T-cell (primary cell): ENCODE measurements at regions not wholly inside any gene's neighbourhood (a gene's known extent, or its start where the extent isn't known, plus 50 kb on each side); places are given as distances from the start of the nearest gene placed in this dataset.

Source experiments
- ATAC-seq, 4 experiments: fragments of 200-7000 bp in 3 of 4; fragments of 150-1000 bp in 1 of 4; cut with Tn5 transposase; replicated peaks in 1 of 4; 1 replicate in 3 of 4; 2 replicates in 1 of 4; pipeline ENCODE4 v1.10.0; 2021; ENCODE audit warnings: moderate library complexity in 3 of 4, mild to moderate bottlenecking in 2 of 4, moderate number of reproducible peaks in 1 of 4
- CTCF ChIA-PET, 2 donors: fragments of 300-600 bp; sonication (Branson Sonifier 250); formaldehyde crosslinking; loops; one replicate each; lab custom pipeline; 2022; ENCODE audit warnings: antibody characterized with exemption in 2 of 2; lab: Charles Lee
- POLR2A ChIA-PET, 2 donors: fragments of 300-600 bp; sonication (Branson Sonifier 250); formaldehyde crosslinking; loops; one replicate each; lab custom pipeline; 2022; ENCODE audit warnings: antibody characterized with exemption in 2 of 2; lab: Charles Lee
- DNase-seq, 35 experiments: peaks; one replicate each; pipeline versions ENCODE4 v3.0.0 to v3.0.0-alpha.2; 2013 to 2023
- H3K27ac ChIP-seq: one replicate; pipeline ENCODE4 v1.5.1; 2013; ENCODE audit warnings: low read length
- H3K27me3 ChIP-seq, 2 experiments: replicated peaks in 1 of 2; 1 replicate in 1 of 2; 2 replicates in 1 of 2; pipeline versions ENCODE4 v1.6.1 to v1.7.0; 2013; ENCODE audit warnings: low read length in 1 of 2, mixed read lengths in 1 of 2; ENCODE audit not compliant: control insufficient read depth in 2 of 2, insufficient read depth in 2 of 2; ENCODE audit errors: extremely low read depth in 1 of 2
- H3K36me3 ChIP-seq, 2 donors: 1 replicate in 1 of 2; 2 replicates in 1 of 2; pipeline versions ENCODE4 v1.6.1 to v1.7.0; 2013; ENCODE audit warnings: low read length in 1 of 2; ENCODE audit not compliant: control insufficient read depth in 2 of 2, insufficient read depth in 1 of 2; ENCODE audit errors: extremely low read depth in 1 of 2
- H3K4me1 ChIP-seq, 2 experiments: 1 replicate in 1 of 2; 2 replicates in 1 of 2; pipeline versions ENCODE4 v1.6.1 to v1.7.0; 2013; ENCODE audit warnings: low read length in 2 of 2, mixed read lengths in 1 of 2; ENCODE audit not compliant: insufficient read depth in 2 of 2, control insufficient read depth in 1 of 2; ENCODE audit errors: extremely low read depth in 1 of 2
- H3K4me3 ChIP-seq, 2 donors: 1 replicate in 1 of 2; 2 replicates in 1 of 2; pipeline versions ENCODE4 v1.5.1 to v1.7.0; 2013; ENCODE audit warnings: mild to moderate bottlenecking in 2 of 2, low read length in 1 of 2, moderate library complexity in 1 of 2; ENCODE audit not compliant: control insufficient read depth in 1 of 2; ENCODE audit errors: extremely low read depth in 1 of 2
- H3K9me3 ChIP-seq: 2 replicates; pipeline ENCODE4 v1.7.0; 2013
- H3K27ac Mint-ChIP-seq, 2 donors: one replicate each; pipeline ENCODE4 v1.8.0; 2020 to 2021; ENCODE audit warnings: mild to moderate bottlenecking in 2 of 2, mixed read lengths in 2 of 2
- H3K27me3 Mint-ChIP-seq, 2 donors: one replicate each; pipeline ENCODE4 v1.8.0; 2021 to 2022; ENCODE audit warnings: mixed read lengths in 2 of 2
- H3K36me3 Mint-ChIP-seq: one replicate; pipeline ENCODE4 v1.8.0; 2021; ENCODE audit warnings: mixed read lengths
- H3K4me1 Mint-ChIP-seq, 3 donors: one replicate each; pipeline ENCODE4 v1.8.0; 2020 to 2022; ENCODE audit warnings: mixed read lengths in 3 of 3, mild to moderate bottlenecking in 1 of 3
- H3K4me3 Mint-ChIP-seq, 3 donors: one replicate each; pipeline ENCODE4 v1.8.0; 2020 to 2022; ENCODE audit warnings: mild to moderate bottlenecking in 3 of 3, mixed read lengths in 3 of 3, moderate library complexity in 3 of 3
- H3K9me3 Mint-ChIP-seq, 3 donors: one replicate each; pipeline ENCODE4 v1.8.0; 2020 to 2022; ENCODE audit warnings: mixed read lengths in 3 of 3
- WGBS: methylation state at CpG from one replicate; pipeline ENCODE4 v1.1.5; 2013; ENCODE audit warnings: missing lambda C conversion rate; ENCODE audit not compliant: insufficient coverage; 5-methylcytosine and 5-hydroxymethylcytosine counted together

DNA sequence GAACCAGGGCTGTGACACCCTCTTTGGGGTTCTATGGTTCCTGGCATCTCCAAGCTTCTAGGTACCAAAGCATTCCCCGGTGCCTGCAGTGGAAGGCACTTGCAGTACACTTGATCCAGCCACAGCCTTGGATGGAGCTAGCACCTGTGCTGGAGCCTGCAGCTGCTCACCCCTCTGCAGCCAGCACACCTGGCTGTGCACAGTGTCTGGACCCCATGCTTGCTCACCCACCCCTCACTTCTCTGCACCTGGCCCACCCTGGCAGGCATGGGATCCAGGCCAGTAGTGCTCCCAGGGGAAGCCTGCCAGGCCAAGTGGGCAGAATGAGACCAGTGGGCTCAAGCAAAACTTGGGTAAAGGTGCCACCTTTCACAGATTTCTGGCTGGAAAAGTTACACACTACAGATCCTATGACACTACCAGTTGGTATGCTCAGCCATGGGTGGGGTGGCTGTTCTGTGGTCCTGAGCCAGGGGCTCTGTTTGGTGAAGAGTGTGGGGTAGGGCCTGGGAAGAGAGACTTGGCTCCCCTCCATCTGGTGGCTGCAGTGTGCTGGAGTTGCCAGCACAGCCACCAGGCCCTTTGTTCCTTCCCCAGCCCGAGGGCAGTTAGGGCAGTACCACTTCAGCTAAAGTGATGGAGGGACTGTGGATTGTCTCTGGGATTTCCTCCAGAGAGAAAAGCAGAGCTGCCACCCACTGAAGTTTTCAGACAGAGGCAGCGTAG, 157.8 kb upstream of the LRRC7 start:
- H3K27me3 Mint-ChIP-seq: no peaks in the 10 kb centered on the region

DNA sequence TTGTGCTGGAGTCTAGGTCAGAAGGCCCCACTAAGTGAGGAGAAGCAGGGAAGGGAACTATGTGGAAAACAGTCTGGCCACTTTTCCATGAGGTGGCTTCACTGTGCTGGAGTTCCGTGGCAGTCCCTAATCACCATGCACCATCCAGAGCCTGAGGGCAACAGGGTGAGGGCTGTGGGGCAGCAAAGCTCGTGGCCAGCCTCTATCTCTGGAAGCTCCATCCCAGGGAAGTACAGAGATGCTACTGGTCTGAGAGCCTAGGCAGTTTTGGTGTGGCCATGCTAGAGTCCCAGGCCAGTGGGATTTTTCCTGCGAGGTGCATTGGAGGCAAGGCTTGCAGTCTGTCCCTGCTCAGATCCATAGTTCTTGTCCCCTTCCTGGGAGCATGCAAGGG, 157.3 kb upstream of the LRRC7 start:
- Mint-ChIP-seq H3K27ac (no peak overlapping the region), H3K4me1 (no peaks in the 10 kb centered on the region), H3K27me3 (no peaks in the 10 kb centered on the region), H3K9me3 (peaks cover 6 to 15% (median 13%) of the 10 kb centered on the region in 3 donors), H3K36me3 (no peaks in the 10 kb centered on the region), H3K4me3 (no peak overlapping the region)
- no peak overlapping the region for H3K27ac ChIP-seq
- ChIA-PET POLR2A (no interaction called here), CTCF (no interaction called here)
- H3K9me3 ChIP-seq: no peaks in the 10 kb centered on the region
- ATAC-seq: no peak
- no peaks in the 10 kb centered on the region for H3K27me3 ChIP-seq
- 61% methylated on average over 2 of the region's 3 CpGs for WGBS
- DNase-seq: no peak
- H3K36me3 ChIP-seq: no peaks in the 10 kb centered on the region
- no peak overlapping the region for H3K4me3 ChIP-seq
- H3K4me1 ChIP-seq: no peaks in the 10 kb centered on the region

More for the DNA sequence above, 157.8 kb upstream of the LRRC7 start:
- Mint-ChIP-seq H3K4me1 (no peaks in the 10 kb centered on the region), H3K36me3 (no peaks in the 10 kb centered on the region), H3K9me3 (peaks cover 6 to 15% (median 13%) of the 10 kb centered on the region in 3 donors), H3K27ac (no peak overlapping the region), H3K4me3 (no peak overlapping the region)
- 53% methylated on average over 2 of the region's 3 CpGs for WGBS
- H3K27ac ChIP-seq: no peak overlapping the region
- no peak overlapping the region for H3K4me3 ChIP-seq
- no peaks in the 10 kb centered on the region for H3K27me3 ChIP-seq
- H3K9me3 ChIP-seq: no peaks in the 10 kb centered on the region
- ChIA-PET POLR2A (no interaction called here), CTCF (no interaction called here)
- no peaks in the 10 kb centered on the region for H3K36me3 ChIP-seq
- DNase-seq (no peak), ATAC-seq (no peak)
- H3K4me1 ChIP-seq: no peaks in the 10 kb centered on the region

DNA sequence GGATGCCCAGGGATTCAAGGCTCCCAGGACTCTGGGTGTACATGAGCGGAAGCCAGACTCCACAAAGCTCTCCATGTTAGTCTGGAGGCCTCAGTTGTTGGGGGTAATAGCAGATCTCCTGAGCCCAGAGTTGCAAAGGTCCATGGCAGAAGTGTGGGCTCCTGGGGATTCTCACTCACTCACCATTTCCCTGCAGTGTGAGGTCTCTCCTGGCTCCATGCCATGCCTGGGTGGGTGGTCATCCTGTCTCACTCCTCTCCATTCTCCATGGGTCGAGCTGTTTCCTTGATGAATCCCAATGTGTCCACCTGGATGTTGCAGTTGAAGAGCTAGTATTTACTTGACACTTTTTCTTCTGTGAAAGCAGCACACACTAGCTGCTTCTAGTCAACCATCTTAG, 156.8 kb upstream of the LRRC7 start:
- CTCF ChIA-PET: no interaction called here
- H3K27ac ChIP-seq: no peak overlapping the region
- H3K36me3 ChIP-seq: no peaks in the 10 kb centered on the region
- Mint-ChIP-seq H3K27me3 (no peaks in the 10 kb centered on the region), H3K4me3 (no peak overlapping the region), H3K9me3 (peaks cover 6 to 15% (median 13%) of the 10 kb centered on the region in 3 donors), H3K27ac (no peak overlapping the region), H3K4me1 (no peaks in the 10 kb centered on the region), H3K36me3 (no peaks in the 10 kb centered on the region)
- no CpG with 5 or more reads among the region's 2 CpGs for WGBS
- POLR2A ChIA-PET: no interaction called here
- no peaks in the 10 kb centered on the region for H3K27me3 ChIP-seq
- ATAC-seq (no peak), DNase-seq (no peak)
- no peak overlapping the region for H3K4me3 ChIP-seq
- H3K9me3 ChIP-seq: no peaks in the 10 kb centered on the region
- no peaks in the 10 kb centered on the region for H3K4me1 ChIP-seq

- Mint-ChIP-seq H3K4me3 (no peak overlapping the region), H3K36me3 (no peaks in the 10 kb centered on the region), H3K4me1 (no peaks in the 10 kb centered on the region), H3K27me3 (no peaks in the 10 kb centered on the region), H3K9me3 (peaks cover 4 to 15% (median 13%) of the 10 kb centered on the region in 3 donors), H3K27ac (no peak overlapping the region)
- DNase-seq (no peak), ATAC-seq (no peak)
- H3K27me3 ChIP-seq: no peaks in the 10 kb centered on the region
- H3K4me3 ChIP-seq: no peak overlapping the region
- no peaks in the 10 kb centered on the region for H3K36me3 ChIP-seq
- H3K27ac ChIP-seq: no peak overlapping the region
- no peaks in the 10 kb centered on the region for H3K9me3 ChIP-seq
- H3K4me1 ChIP-seq: no peaks in the 10 kb centered on the region
- ChIA-PET POLR2A (no interaction called here), CTCF (no interaction called here)
These were observed 156.1 kb upstream of the LRRC7 start for GRCh38 chr1:69411617-69412016.

DNA sequence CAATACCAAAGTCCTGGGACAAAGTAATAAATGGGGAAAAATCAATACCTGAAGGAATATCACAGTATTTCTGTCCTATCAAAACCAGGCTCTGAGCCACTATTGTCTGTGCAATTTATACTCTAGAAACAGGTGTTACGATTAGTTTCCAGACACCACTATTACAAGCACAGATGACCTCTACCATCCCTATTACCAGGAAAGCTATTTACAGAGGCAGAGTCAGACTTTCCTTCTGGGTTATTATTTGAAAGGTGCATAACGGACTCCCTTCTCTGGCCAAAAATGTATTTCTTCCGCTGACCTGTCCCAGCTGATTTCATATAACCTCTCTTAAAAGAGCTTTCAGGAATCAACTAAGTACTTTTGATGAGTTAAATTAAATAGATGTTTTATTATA, 154.6 kb upstream of the LRRC7 start:
- no CpG with 5 or more reads among the region's 3 CpGs for WGBS
- Mint-ChIP-seq H3K27ac (no peak overlapping the region), H3K36me3 (no peaks in the 10 kb centered on the region), H3K4me3 (no peak overlapping the region), H3K4me1 (no peaks in the 10 kb centered on the region), H3K27me3 (no peaks in the 10 kb centered on the region), H3K9me3 (peaks cover 4 to 14% (median 11%) of the 10 kb centered on the region in 3 donors)
- H3K27ac ChIP-seq: no peak overlapping the region
- ATAC-seq (no peak), DNase-seq (no peak)
- no peaks in the 10 kb centered on the region for H3K9me3 ChIP-seq
- H3K4me1 ChIP-seq: no peaks in the 10 kb centered on the region
- ChIA-PET CTCF (no interaction called here), POLR2A (no interaction called here)
- no peaks in the 10 kb centered on the region for H3K36me3 ChIP-seq
- no peak overlapping the region for H3K4me3 ChIP-seq
- H3K27me3 ChIP-seq: no peaks in the 10 kb centered on the region

DNA sequence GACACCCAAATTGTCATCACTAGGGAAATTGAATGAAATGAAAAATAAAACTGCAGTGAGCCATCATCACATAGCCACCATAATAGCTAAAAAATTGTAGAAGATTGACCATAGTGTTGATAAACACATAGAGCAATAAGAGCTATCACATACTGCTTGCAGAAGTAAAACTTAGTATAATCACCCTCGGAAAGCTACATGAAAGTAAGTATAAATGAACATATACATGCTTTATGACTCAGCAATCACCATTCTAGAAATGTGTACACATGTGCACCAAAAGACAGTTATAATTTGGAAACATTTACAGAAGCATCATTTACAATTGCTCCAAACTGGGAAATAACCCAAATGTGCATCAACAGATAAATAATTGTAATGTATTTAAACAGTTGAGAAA, 153.1 kb upstream of the LRRC7 start:
- no CpG with 5 or more reads among the region's 1 CpG for WGBS
- no peak overlapping the region for H3K27ac Mint-ChIP-seq
- H3K4me1 ChIP-seq: no peaks in the 10 kb centered on the region
- no peak overlapping the region for H3K4me3 ChIP-seq
- no peaks in the 10 kb centered on the region for H3K4me1 Mint-ChIP-seq
- ATAC-seq (no peak), DNase-seq (no peak)
- H3K9me3 Mint-ChIP-seq: peaks cover 4 to 12% (median 12%) of the 10 kb centered on the region in 3 donors
- ChIA-PET POLR2A (no interaction called here), CTCF (no interaction called here)
- H3K27ac ChIP-seq: no peak overlapping the region
- H3K4me3 Mint-ChIP-seq: no peak overlapping the region
- no peaks in the 10 kb centered on the region for H3K27me3 Mint-ChIP-seq
- no peaks in the 10 kb centered on the region for H3K36me3 Mint-ChIP-seq
- H3K27me3 ChIP-seq: no peaks in the 10 kb centered on the region
- H3K9me3 ChIP-seq: no peaks in the 10 kb centered on the region
- H3K36me3 ChIP-seq: no peaks in the 10 kb centered on the region

- no peaks in the 10 kb centered on the region for H3K36me3 ChIP-seq
- CTCF ChIA-PET: no interaction called here
- no peak overlapping the region for H3K4me3 ChIP-seq
- H3K4me1 ChIP-seq: no peaks in the 10 kb centered on the region
- POLR2A ChIA-PET: no interaction called here
- no peak overlapping the region for H3K4me3 Mint-ChIP-seq
- H3K27me3 Mint-ChIP-seq: no peaks in the 10 kb centered on the region
- peaks cover 0 to 14% (median 7%) of the 10 kb centered on the region in 3 donors for H3K9me3 Mint-ChIP-seq
- no peak overlapping the region for H3K27ac ChIP-seq
- H3K36me3 Mint-ChIP-seq: no peaks in the 10 kb centered on the region
- DNase-seq: no peak
- H3K9me3 ChIP-seq: no peaks in the 10 kb centered on the region
- ATAC-seq: no peak
- WGBS: no CpG with 5 or more reads among the region's 2 CpGs
- no peaks in the 10 kb centered on the region for H3K4me1 Mint-ChIP-seq
- H3K27me3 ChIP-seq: no peaks in the 10 kb centered on the region
- H3K27ac Mint-ChIP-seq: no peak overlapping the region
These were observed 146.4 kb upstream of the LRRC7 start for GRCh38 chr1:69421286-69421685.
